GM12864 (cell line): ENCODE measurements at regions not wholly inside any gene's neighbourhood (a gene's known extent, or its start where the extent isn't known, plus 50 kb on each side); places are given as distances from the start of the nearest gene placed in this dataset.

Experiments used
- DNase-seq: peaks from one replicate; pipeline ENCODE4 v3.0.0-alpha.2; 2011; ENCODE audit warnings: low read depth
- H3K4me3 ChIP-seq: 2 replicates; pipeline ENCODE4 v1.5.1; 2011; ENCODE audit warnings: mild to moderate bottlenecking, low read depth, low read length, control low read depth
- CTCF ChIP-seq: IDR thresholded peaks from 2 replicates; pipeline ENCODE4 v1.5.1; 2011; ENCODE audit warnings: low read depth, mild to moderate bottlenecking, moderate library complexity, low read length, control low read depth, inconsistent platforms; ENCODE audit errors: missing control alignments

DNA sequence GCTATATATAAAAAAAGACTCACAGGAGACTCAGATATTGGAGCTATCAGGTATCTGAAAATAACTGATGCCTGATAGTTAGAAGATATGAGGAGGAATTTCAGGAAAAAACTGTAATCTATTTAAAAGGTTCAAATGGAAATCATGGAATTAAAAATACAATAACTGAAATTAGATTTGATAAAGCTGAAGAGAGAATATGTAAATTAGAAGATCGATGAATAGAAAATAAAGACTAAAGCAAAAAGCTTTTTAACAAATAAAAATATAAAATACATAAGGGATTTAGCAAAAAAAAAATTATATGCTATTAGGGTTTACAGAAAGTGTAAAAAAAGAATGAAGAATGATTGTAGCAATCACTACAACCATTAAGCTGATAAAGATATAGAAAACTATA lies 679.8 kb upstream of the LMCD1 start:
- H3K4me3 ChIP-seq: no peak overlapping the region
- no peak for TF ChIP-seq CTCF
- no peak for DNase-seq

GRCh38 chr3:7841451-7841850 lies 660.2 kb upstream of the LMCD1 start:
- no peak for DNase-seq
- H3K4me3 ChIP-seq: no peak overlapping the region
- no peak for TF ChIP-seq CTCF

- DNase-seq: no peak
- TF ChIP-seq CTCF: no peak
- no peak overlapping the region for H3K4me3 ChIP-seq
Measured at GRCh38 chr3:7843441-7843840, 658.2 kb upstream of the LMCD1 start.

DNA sequence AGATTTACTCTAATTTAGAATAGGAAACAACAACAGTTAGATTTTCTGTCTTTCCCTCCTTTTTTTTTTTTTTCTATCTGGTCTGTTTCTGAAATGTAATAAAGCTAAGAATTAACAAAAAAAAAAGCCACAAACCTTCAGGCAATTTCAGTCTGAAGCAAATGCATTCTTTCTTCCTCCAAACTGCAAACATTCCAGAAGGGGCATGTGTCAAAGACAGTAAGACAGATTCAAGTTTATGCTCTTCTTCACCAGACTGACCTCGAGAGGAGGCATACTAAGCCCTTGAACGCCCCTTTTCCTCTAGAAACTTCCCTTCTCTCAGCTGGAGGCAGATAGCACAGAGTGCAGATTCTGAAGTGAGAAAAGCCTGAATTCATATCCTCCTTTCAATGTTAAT lies 654.6 kb upstream of the LMCD1 start:
- TF ChIP-seq CTCF: no peak
- H3K4me3 ChIP-seq: no peak overlapping the region
- DNase-seq: no peak

DNA sequence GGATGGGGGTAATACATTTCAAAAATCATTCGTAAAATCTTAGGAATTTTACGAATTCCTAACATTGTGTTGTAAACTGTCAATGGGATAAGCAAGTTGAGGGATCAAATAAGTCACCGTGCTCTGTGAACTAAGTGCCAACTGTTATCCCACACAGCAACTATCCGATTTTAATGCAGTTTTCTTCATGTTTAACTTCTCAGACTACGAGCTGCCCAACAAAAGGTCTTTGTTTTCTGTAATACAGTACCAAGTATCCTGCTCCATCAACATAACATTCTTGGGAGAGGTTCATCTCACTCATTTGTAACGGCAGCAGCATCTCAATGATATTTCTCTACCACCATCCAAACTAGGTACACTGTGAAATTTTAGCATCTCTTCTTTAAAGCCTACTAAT lies 654.1 kb upstream of the LMCD1 start:
- no peak overlapping the region for H3K4me3 ChIP-seq
- DNase-seq: no peak
- TF ChIP-seq CTCF: no peak

DNA sequence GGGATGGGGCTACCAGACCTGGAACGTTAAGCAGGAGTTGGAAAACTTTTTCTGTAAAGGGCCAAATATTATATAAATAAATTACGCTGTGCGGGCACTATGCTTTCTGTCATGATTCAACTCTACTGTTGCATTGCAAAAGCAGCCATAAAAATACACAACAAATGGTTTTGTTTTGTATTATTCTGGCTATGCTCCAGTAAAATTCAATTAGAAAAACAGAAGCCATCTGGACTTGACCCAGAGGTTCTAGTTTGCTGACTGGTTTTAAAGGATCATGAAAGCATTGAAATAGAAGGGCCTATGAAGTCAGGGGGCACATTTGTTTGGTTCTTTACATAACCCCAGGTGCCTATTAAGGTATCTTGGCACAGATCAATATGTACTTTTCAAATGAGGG lies 647.4 kb upstream of the LMCD1 start:
- TF ChIP-seq CTCF: no peak
- H3K4me3 ChIP-seq: no peak overlapping the region
- DNase-seq: no peak

GRCh38 chr3:7854721-7855120 lies 646.9 kb upstream of the LMCD1 start:
- no peak for DNase-seq
- no peak for TF ChIP-seq CTCF
- H3K4me3 ChIP-seq: no peak overlapping the region
